HEK293 (cell line): ENCODE measurements at regions not wholly inside any gene's neighbourhood (a gene's known extent, or its start where the extent isn't known, plus 50 kb on each side); places are given as distances from the start of the nearest gene placed in this dataset.

Experiments
- ATF2 ChIP-seq: fragments of 450-650 bp; formaldehyde crosslinking; IDR thresholded peaks from 2 replicates; pipeline ENCODE4 v1.5.1; 2016; ENCODE audit warnings: missing biosample characterization, missing genetic modification characterization, low read depth
- BCL11A ChIP-seq: fragments of 450-650 bp; formaldehyde crosslinking; IDR thresholded peaks from 2 replicates; pipeline ENCODE4 v1.5.1; 2016; ENCODE audit warnings: low read depth, missing biosample characterization, missing genetic modification characterization
- CTCF ChIP-seq: fragments of 450-650 bp; formaldehyde crosslinking; IDR thresholded peaks from 2 replicates; pipeline ENCODE4 v1.5.1; 2016; ENCODE audit warnings: missing biosample characterization, missing genetic modification characterization
- SCRT1 ChIP-seq: fragments of 450-650 bp; formaldehyde crosslinking; IDR thresholded peaks from 2 replicates; pipeline ENCODE4 v1.5.1; 2016; ENCODE audit warnings: missing biosample characterization, missing genetic modification characterization, borderline replicate concordance
- SP2 ChIP-seq: fragments of 450-650 bp; formaldehyde crosslinking; IDR thresholded peaks from 2 replicates; pipeline ENCODE4 v1.5.1; 2016; ENCODE audit warnings: missing biosample characterization, missing genetic modification characterization
- TCF7L2 ChIP-seq: IDR thresholded peaks from 2 replicates; pipeline ENCODE4 v1.6.1; 2011; ENCODE audit warnings: low read depth, mild to moderate bottlenecking, inconsistent platforms, low read length, moderate library complexity, borderline replicate concordance
- TRIM28 ChIP-seq: IDR thresholded peaks from 2 replicates; pipeline ENCODE4 v1.6.1; 2011; ENCODE audit warnings: low read length, control low read depth, borderline replicate concordance
- ZBTB21 ChIP-seq: fragments of 450-650 bp; formaldehyde crosslinking; IDR thresholded peaks from 2 replicates; pipeline ENCODE4 v1.5.1; 2017; ENCODE audit warnings: missing biosample characterization, missing genetic modification characterization
- ZEB2 ChIP-seq: fragments of 450-650 bp; formaldehyde crosslinking; IDR thresholded peaks from 2 replicates; pipeline ENCODE4 v1.5.1; 2016; ENCODE audit warnings: missing biosample characterization, missing genetic modification characterization
- ZNF311 ChIP-seq: fragments of 450-650 bp; formaldehyde crosslinking; IDR thresholded peaks from 2 replicates; pipeline ENCODE4 v1.5.1; 2017; ENCODE audit warnings: missing biosample characterization, missing genetic modification characterization, borderline replicate concordance
- ZNF529 ChIP-seq: fragments of 450-650 bp; formaldehyde crosslinking; IDR thresholded peaks from 2 replicates; pipeline ENCODE4 v1.5.1; 2017; ENCODE audit warnings: missing genetic modification characterization, missing biosample characterization; ENCODE audit not compliant: insufficient replicate concordance
- ZNF558 ChIP-seq: fragments of 450-650 bp; formaldehyde crosslinking; IDR thresholded peaks from 2 replicates; pipeline ENCODE4 v1.5.1; 2016; ENCODE audit warnings: missing biosample characterization, missing genetic modification characterization
- ZSCAN18 ChIP-seq: fragments of 450-650 bp; formaldehyde crosslinking; IDR thresholded peaks from 2 replicates; pipeline ENCODE4 v1.5.1; 2016; ENCODE audit warnings: missing biosample characterization, missing genetic modification characterization
- TF ChIP-seq, protein P1 (sequence below): sonication (generic); formaldehyde crosslinking; IDR thresholded peaks from 2 replicates; pipeline ENCODE4 v1.8.1; 2022; ENCODE audit warnings: mild to moderate bottlenecking, moderate library complexity, missing genetic modification reagents

DNA sequence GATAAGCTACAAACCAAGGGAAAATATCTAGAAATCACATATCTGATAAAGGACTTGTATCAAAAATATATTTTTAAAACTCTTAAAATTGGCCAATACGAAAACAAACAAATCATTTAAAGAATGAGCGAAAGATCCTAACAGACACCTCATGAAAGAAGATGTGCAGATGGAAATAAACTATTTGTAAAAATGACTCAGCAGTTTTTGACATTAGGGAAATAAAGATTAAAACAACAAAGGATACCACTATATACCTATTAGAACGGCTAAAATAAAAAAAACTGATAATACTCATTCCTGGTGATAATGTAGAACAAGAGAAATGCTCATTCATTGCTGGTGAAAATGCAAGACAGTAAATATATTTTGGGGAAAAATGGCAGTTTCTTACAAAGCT lies 506.4 kb downstream of the KLHL4 start:
- no peak for TF ChIP-seq CTCF (tag by site-specific recombination)
- TF ChIP-seq, protein P1, sequence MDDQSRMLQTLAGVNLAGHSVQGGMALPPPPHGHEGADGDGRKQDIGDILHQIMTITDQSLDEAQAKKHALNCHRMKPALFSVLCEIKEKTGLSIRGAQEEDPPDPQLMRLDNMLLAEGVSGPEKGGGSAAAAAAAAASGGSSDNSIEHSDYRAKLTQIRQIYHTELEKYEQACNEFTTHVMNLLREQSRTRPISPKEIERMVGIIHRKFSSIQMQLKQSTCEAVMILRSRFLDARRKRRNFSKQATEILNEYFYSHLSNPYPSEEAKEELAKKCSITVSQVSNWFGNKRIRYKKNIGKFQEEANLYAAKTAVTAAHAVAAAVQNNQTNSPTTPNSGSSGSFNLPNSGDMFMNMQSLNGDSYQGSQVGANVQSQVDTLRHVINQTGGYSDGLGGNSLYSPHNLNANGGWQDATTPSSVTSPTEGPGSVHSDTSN (CRISPR knock-in tag), result no peak
- no peak for TF ChIP-seq TCF7L2
- no peak for TF ChIP-seq ZNF311 (tag by site-specific recombination)
- no peak for TF ChIP-seq ZNF558
- no peak for TF ChIP-seq TRIM28
- no peak for TF ChIP-seq SCRT1 (tag by site-specific recombination)
- no peak for TF ChIP-seq ZBTB21 (tag by site-specific recombination)
- no peak for TF ChIP-seq SP2 (tag by site-specific recombination)
- no peak for TF ChIP-seq ZEB2 (tag by site-specific recombination)
- TF ChIP-seq ZNF529, result no peak
- no peak for TF ChIP-seq ATF2
- no peak for TF ChIP-seq BCL11A
- TF ChIP-seq ZSCAN18 (tag by site-specific recombination), result no peak
